HG03354 (cell line): ENCODE measurements at regions not wholly inside any gene's neighbourhood (a gene's known extent, or its start where the extent isn't known, plus 50 kb on each side); places are given as distances from the start of the nearest gene placed in this dataset.

ENCODE experiments used
- ATAC-seq: cut with Tn5 transposase; IDR thresholded peaks from one replicate; pipeline ENCODE4 v1.9.1; 2021; ENCODE audit warnings: mild to moderate bottlenecking; ENCODE audit not compliant: unreplicated experiment, poor library complexity, severe bottlenecking

- ATAC-seq: no peak
Observed at GRCh38 chr1:47708658-47709018, 270.8 kb downstream of the FOXD2 start.

GRCh38 chr1:47709019-47709871 lies 271.4 kb downstream of the FOXD2 start:
- no peak for ATAC-seq

DNA sequence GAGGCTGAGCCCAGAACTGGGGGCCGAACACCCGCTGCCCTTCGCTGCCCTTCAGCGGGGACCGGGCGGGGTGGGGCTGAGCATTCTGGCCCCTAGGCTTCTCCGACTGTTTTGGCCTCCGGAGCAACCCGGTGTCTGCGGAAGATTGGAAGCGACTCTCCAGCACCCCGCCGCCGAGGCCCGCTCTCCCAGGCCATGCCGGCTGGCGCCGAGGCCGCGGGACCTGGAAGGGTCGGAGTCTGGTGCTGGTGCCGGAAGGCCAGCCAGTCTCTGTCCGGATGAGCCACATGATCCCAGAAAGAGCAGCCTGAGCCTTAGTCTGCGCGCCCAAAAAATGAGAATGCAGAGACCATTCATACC lies 272.0 kb downstream of the FOXD2 start:
- ATAC-seq: no peak

DNA sequence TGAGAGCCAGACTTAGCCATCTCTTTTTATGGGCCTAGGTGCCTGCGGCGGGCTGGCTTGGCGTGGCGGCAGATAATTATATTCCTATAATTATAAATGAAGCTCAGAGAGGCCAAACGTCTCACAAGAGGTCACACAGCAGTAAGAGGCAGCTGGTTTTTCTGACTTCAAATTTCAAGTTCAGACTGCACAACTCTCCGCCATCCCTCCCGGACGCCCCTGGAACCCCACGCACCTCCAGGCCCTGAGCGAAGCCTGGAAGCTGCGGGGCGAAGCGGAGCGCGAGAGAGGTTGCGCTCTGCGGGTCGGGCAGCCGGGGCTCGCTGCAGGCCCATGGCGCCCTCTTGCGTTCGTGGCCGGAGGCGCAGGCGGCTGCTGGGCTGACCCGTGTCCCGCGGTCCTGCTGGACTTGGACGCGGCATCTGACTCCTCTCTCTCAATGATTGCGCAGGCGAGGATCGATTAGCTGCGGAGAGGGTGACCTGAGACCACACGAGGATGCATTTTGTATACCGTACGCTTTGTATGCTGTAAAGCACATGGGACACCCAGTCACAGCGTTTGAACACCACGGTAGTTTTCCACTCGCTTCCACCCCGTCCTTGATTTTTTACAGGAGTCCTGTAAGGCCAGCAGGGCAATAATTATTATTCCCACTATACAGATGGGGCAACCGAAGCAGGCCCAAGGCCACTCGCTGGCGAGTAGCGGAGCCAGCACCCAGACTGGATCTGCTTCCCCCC lies 272.7 kb downstream of the FOXD2 start:
- ATAC-seq: peak; percentile 59
